Osteoblast (primary cell): ENCODE measurements at regions not wholly inside any gene's neighbourhood (a gene's known extent, or its start where the extent isn't known, plus 50 kb on each side); places are given as distances from the start of the nearest gene placed in this dataset.

Source experiments
- DNase-seq: peaks from one replicate; pipeline ENCODE4 v3.0.0; 2011; ENCODE audit warnings: low spot score, mixed read lengths; ENCODE audit not compliant: insufficient read length; ENCODE audit errors: missing footprints
- H2AFZ ChIP-seq: 2 replicates; pipeline ENCODE4 v1.6.0; 2011; ENCODE audit warnings: mild to moderate bottlenecking, low read length
- H3K27ac ChIP-seq: 2 replicates; pipeline ENCODE4 v1.5.1; 2011; ENCODE audit warnings: mild to moderate bottlenecking, low read depth, low read length, moderate library complexity
- H3K27me3 ChIP-seq: 2 replicates; pipeline ENCODE4 v1.6.0; 2012; ENCODE audit warnings: mild to moderate bottlenecking, control low read depth, inconsistent platforms, low read length, moderate library complexity; ENCODE audit not compliant: insufficient read depth
- H3K36me3 ChIP-seq: 2 replicates; pipeline ENCODE4 v1.5.1; 2011; ENCODE audit warnings: mild to moderate bottlenecking, low read length, control low read depth, moderate library complexity; ENCODE audit not compliant: insufficient read depth
- H3K4me1 ChIP-seq: 2 replicates; pipeline ENCODE4 v1.5.1; 2011; ENCODE audit warnings: mild to moderate bottlenecking, low read length, control low read depth, moderate library complexity; ENCODE audit not compliant: insufficient read depth
- H3K4me2 ChIP-seq: 2 replicates; pipeline ENCODE4 v1.6.0; 2011; ENCODE audit warnings: mild to moderate bottlenecking, low read length; ENCODE audit not compliant: insufficient read depth
- H3K4me3 ChIP-seq: fragments of 200-600 bp; sonication (generic); 3 replicates; pipeline ENCODE4 v1.5.1; 2012; ENCODE audit warnings: mild to moderate bottlenecking, low read length, inconsistent platforms; ENCODE audit not compliant: insufficient read depth
- H3K79me2 ChIP-seq: 2 replicates; pipeline ENCODE4 v1.6.0; 2012; ENCODE audit warnings: mild to moderate bottlenecking, low read length, control low read depth, inconsistent platforms; ENCODE audit not compliant: insufficient read depth
- H3K9me3 ChIP-seq: 2 replicates; pipeline ENCODE4 v1.5.1; 2011; ENCODE audit warnings: low read depth, low read length, control low read depth
- H4K20me1 ChIP-seq: 2 replicates; pipeline ENCODE4 v1.6.0; 2012; ENCODE audit warnings: mild to moderate bottlenecking, low read length, control low read depth; ENCODE audit not compliant: insufficient read depth
- CTCF ChIP-seq: IDR thresholded peaks from 2 replicates; pipeline ENCODE4 v1.5.1; 2011; ENCODE audit warnings: mild to moderate bottlenecking, low read depth, low read length, moderate library complexity; ENCODE audit errors: extremely low read depth

- Histone ChIP-seq H3K4me3 (no peak overlapping the region), H3K79me2 (no peaks in the 10 kb centered on the region), H3K27ac (no peak overlapping the region), H3K36me3 (no peaks in the 10 kb centered on the region), H3K4me2 (no peak overlapping the region), H3K9me3 (no peaks in the 10 kb centered on the region), H3K4me1 (no peaks in the 10 kb centered on the region), H4K20me1 (no peaks in the 10 kb centered on the region), H3K27me3 (no peaks in the 10 kb centered on the region), H2AFZ (no peak overlapping the region)
- no peak for TF ChIP-seq CTCF
- DNase-seq = no peak
Observed at GRCh38 chr4:11252149-11252548, 176.5 kb downstream of the HS3ST1 start.

- no peaks in the 10 kb centered on the region for H3K79me2 ChIP-seq
- DNase-seq = no peak
- no peaks in the 10 kb centered on the region for H3K36me3 ChIP-seq
- no peak overlapping the region for H3K4me2 ChIP-seq
- no peaks in the 10 kb centered on the region for H3K27me3 ChIP-seq
- no peaks in the 10 kb centered on the region for H3K4me1 ChIP-seq
- H4K20me1 ChIP-seq = no peaks in the 10 kb centered on the region
- H3K4me3 ChIP-seq = no peak overlapping the region
- H2AFZ ChIP-seq = no peak overlapping the region
- H3K9me3 ChIP-seq = no peaks in the 10 kb centered on the region
- no peak for TF ChIP-seq CTCF
- H3K27ac ChIP-seq = no peak overlapping the region
Observed at GRCh38 chr4:11250510-11250909, 178.2 kb downstream of the HS3ST1 start.

- H3K4me1 ChIP-seq = no peaks in the 10 kb centered on the region
- H3K9me3 ChIP-seq = peaks cover 3% of the 10 kb centered on the region
- H2AFZ ChIP-seq = no peak overlapping the region
- H3K4me2 ChIP-seq = no peak overlapping the region
- H4K20me1 ChIP-seq = no peaks in the 10 kb centered on the region
- no peaks in the 10 kb centered on the region for H3K27me3 ChIP-seq
- no peaks in the 10 kb centered on the region for H3K79me2 ChIP-seq
- H3K27ac ChIP-seq = no peak overlapping the region
- no peak for DNase-seq
- TF ChIP-seq CTCF = no peak
- H3K36me3 ChIP-seq = no peaks in the 10 kb centered on the region
- H3K4me3 ChIP-seq = no peak overlapping the region
Observed at GRCh38 chr4:11232015-11232414, 196.7 kb downstream of the HS3ST1 start.

GRCh38 chr4:11230866-11231265 is 197.8 kb downstream of the HS3ST1 start:
- H3K79me2 ChIP-seq = no peaks in the 10 kb centered on the region
- no peaks in the 10 kb centered on the region for H3K4me1 ChIP-seq
- no peaks in the 10 kb centered on the region for H3K36me3 ChIP-seq
- H2AFZ ChIP-seq = no peak overlapping the region
- no peak overlapping the region for H3K4me3 ChIP-seq
- H3K27me3 ChIP-seq = no peaks in the 10 kb centered on the region
- H3K9me3 ChIP-seq = peaks cover 3% of the 10 kb centered on the region
- peak; percentile 34 for DNase-seq
- no peak overlapping the region for H3K4me2 ChIP-seq
- TF ChIP-seq CTCF = no peak
- H3K27ac ChIP-seq = no peak overlapping the region
- H4K20me1 ChIP-seq = no peaks in the 10 kb centered on the region
